ENCODE measurements at regions not wholly inside any gene's neighbourhood (a gene's known extent, or its start where the extent isn't known, plus 50 kb on each side); places are given as distances from the start of the nearest gene placed in this dataset.

DNA sequence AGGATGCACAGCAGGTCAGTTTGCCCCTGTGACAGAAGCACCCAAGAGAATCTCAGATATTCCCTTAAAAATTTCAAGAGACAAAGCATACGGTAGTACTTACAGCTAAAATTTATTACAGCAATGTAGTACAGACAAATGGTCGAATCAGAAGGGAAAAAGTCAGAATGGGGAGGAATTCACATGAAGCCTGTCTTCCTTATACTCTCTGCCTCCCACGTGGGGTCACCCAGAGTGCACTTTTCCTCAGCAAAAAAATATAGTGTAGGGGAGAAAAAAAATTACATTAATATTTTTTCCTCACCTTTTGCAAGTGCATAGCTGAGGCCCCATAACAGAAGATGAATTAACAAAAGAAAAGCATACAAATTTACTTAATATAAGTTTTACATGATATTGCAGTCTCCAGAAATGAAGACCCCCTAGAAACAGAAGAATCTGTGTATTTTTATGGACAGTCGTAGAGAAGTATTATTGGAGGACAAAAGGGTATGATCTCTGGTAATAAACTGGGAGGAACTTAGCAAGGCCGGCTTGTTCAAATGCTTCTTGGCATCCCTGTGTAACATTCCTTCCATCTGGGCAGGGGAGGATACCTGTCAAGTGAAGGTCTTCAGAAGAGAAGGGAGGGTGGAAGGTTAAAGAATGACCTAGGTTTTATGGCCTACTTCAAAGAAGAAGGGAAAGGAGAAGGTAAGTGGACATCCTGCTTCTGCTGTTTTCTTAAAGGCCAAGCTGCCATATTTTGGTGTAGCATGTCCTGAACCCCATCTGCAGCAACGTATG is 270.6 kb upstream of the MAGI2 start:
- TF ChIP-seq, protein P1, sequence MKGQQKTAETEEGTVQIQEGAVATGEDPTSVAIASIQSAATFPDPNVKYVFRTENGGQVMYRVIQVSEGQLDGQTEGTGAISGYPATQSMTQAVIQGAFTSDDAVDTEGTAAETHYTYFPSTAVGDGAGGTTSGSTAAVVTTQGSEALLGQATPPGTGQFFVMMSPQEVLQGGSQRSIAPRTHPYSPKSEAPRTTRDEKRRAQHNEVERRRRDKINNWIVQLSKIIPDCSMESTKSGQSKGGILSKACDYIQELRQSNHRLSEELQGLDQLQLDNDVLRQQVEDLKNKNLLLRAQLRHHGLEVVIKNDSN (IDR thresholded peaks at IDR 0.05): no peak
- TF ChIP-seq YY1 (IDR thresholded peaks at IDR 0.05; ENCODE audit: low read depth) (no peak), ZBTB7A (IDR thresholded peaks at IDR 0.05; ENCODE audit: low read depth) (no peak)

DNA sequence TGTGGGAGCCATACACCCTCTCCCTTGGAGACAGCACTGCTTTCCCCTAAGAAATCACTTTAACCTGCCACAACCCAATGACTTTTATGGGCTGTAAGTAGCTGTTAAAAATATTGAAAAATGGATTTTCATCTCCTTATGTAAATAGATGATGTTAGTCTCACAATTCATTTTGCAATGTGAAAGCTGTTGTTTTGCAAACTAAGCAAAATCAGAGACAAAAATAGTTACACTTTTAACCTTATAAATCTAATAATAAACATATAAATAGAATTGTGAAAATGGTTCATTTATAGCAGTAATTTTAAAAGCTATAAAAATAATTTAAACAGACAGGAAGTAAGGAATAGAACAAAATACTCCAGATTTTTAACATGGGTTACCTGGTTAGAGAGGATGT is 268.8 kb upstream of the MAGI2 start:
- TF ChIP-seq, protein P2, sequence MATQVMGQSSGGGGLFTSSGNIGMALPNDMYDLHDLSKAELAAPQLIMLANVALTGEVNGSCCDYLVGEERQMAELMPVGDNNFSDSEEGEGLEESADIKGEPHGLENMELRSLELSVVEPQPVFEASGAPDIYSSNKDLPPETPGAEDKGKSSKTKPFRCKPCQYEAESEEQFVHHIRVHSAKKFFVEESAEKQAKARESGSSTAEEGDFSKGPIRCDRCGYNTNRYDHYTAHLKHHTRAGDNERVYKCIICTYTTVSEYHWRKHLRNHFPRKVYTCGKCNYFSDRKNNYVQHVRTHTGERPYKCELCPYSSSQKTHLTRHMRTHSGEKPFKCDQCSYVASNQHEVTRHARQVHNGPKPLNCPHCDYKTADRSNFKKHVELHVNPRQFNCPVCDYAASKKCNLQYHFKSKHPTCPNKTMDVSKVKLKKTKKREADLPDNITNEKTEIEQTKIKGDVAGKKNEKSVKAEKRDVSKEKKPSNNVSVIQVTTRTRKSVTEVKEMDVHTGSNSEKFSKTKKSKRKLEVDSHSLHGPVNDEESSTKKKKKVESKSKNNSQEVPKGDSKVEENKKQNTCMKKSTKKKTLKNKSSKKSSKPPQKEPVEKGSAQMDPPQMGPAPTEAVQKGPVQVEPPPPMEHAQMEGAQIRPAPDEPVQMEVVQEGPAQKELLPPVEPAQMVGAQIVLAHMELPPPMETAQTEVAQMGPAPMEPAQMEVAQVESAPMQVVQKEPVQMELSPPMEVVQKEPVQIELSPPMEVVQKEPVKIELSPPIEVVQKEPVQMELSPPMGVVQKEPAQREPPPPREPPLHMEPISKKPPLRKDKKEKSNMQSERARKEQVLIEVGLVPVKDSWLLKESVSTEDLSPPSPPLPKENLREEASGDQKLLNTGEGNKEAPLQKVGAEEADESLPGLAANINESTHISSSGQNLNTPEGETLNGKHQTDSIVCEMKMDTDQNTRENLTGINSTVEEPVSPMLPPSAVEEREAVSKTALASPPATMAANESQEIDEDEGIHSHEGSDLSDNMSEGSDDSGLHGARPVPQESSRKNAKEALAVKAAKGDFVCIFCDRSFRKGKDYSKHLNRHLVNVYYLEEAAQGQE (IDR thresholded peaks at IDR 0.05; ENCODE audit: low read depth): no peak
- TF ChIP-seq, protein P3, sequence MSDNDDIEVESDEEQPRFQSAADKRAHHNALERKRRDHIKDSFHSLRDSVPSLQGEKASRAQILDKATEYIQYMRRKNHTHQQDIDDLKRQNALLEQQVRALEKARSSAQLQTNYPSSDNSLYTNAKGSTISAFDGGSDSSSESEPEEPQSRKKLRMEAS (IDR thresholded peaks at IDR 0.05): no peak
- TF ChIP-seq CEBPB (IDR thresholded peaks at IDR 0.05) (no peak), NFIC (IDR thresholded peaks at IDR 0.05) (no peak), RAD21 (IDR thresholded peaks at IDR 0.05; ENCODE audit: low read depth) (no peak), CREB1 (IDR thresholded peaks at IDR 0.05; ENCODE audit: low read depth) (no peak), TAF1 (IDR thresholded peaks at IDR 0.05; ENCODE audit: low read depth) (no peak), EGR1 (IDR thresholded peaks at IDR 0.05) (no peak), YY1 (IDR thresholded peaks at IDR 0.05; ENCODE audit: low read depth) (no peak)

DNA sequence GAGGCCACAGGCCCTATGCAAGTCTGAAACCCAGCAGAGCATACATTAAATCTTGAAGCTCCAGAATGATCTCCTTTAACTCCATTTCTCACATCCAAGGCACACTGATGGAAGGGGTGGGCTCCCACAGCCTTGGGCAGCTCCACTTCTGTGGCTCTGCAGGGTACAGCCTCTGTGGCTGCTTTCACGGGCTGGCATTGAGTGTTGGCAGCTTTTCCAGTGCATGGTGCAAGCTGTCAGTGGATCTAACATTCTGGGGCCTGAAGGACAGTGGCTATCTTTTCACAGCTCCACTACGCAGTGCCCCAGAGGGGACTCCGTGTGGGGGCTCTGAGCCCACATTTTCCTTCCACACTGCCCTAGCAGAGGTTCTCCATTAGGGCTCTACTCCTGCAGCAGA is 265.7 kb upstream of the MAGI2 start:
- TF ChIP-seq, protein P3 (IDR thresholded peaks at IDR 0.05): no peak
- no peak for TF ChIP-seq ZBTB7A (IDR thresholded peaks at IDR 0.05; ENCODE audit: low read depth)
- TF ChIP-seq NFIC (IDR thresholded peaks at IDR 0.05): no peak
- TF ChIP-seq, protein P2 (IDR thresholded peaks at IDR 0.05; ENCODE audit: low read depth): no peak
- no peak for TF ChIP-seq FOXM1 (IDR thresholded peaks at IDR 0.05; ENCODE audit: borderline replicate concordance, low read depth)
- TF ChIP-seq YY1 (IDR thresholded peaks at IDR 0.05; ENCODE audit: low read depth): no peak
- no peak for TF ChIP-seq CEBPB (IDR thresholded peaks at IDR 0.05)
- TF ChIP-seq TCF12 (IDR thresholded peaks at IDR 0.05; ENCODE audit: low read depth): no peak

DNA sequence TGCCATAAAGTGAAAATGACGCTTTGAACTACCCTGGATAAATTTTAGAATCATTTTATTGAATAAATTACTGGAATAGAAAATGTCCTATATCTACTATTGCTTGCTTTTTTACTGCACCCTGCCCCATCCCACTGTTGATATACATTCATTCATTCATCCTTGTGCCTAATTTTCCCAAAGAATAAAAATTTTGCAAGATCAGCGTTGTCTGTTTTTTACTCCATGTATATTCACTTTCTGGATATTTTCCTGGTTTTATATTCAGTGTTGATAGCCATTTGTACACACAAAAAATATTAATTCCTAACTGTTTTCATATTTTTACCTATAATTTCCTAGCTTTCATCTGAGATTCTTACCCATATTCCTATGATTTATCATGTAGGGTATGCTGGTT is 262.9 kb upstream of the MAGI2 start:
- TF ChIP-seq RAD21 (IDR thresholded peaks at IDR 0.05; ENCODE audit: low read depth) (no peak), TEAD4 (IDR thresholded peaks at IDR 0.05) (no peak), ZBTB7A (IDR thresholded peaks at IDR 0.05; ENCODE audit: low read depth) (no peak), CREB1 (IDR thresholded peaks at IDR 0.05; ENCODE audit: low read depth) (no peak), EGR1 (IDR thresholded peaks at IDR 0.05) (no peak), TAF1 (IDR thresholded peaks at IDR 0.05; ENCODE audit: low read depth) (no peak), CEBPB (IDR thresholded peaks at IDR 0.05) (no peak), YY1 (IDR thresholded peaks at IDR 0.05; ENCODE audit: low read depth) (no peak), EP300 (IDR thresholded peaks at IDR 0.05; ENCODE audit: borderline replicate concordance) (no peak), TCF12 (IDR thresholded peaks at IDR 0.05; ENCODE audit: low read depth) (no peak), NFIC (IDR thresholded peaks at IDR 0.05) (no peak), FOXM1 (IDR thresholded peaks at IDR 0.05; ENCODE audit: borderline replicate concordance, low read depth) (no peak)
- TF ChIP-seq, protein P2 (IDR thresholded peaks at IDR 0.05; ENCODE audit: low read depth): no peak
- TF ChIP-seq, protein P1 (IDR thresholded peaks at IDR 0.05): no peak
- TF ChIP-seq, protein P3 (IDR thresholded peaks at IDR 0.05): no peak

Measured in Ishikawa (cell line).